Parathyroid adenoma (tissue), 2 donors: ENCODE measurements at regions not wholly inside any gene's neighbourhood (a gene's known extent, or its start where the extent isn't known, plus 50 kb on each side); places are given as distances from the start of the nearest gene placed in this dataset.

Experiments
- H2AFZ ChIP-seq: fragments of 300-600 bp; sonication (generic); one replicate; pipeline ENCODE4 v1.7.0; 2017; ENCODE audit warnings: antibody characterized with exemption, mild to moderate bottlenecking
- H3K27ac ChIP-seq: fragments of 300-600 bp; sonication (generic); one replicate; pipeline ENCODE4 v1.7.0; 2017
- H3K27me3 ChIP-seq: fragments of 300-600 bp; sonication (generic); one replicate; pipeline ENCODE4 v1.7.0; 2017; ENCODE audit warnings: low read length; ENCODE audit not compliant: control insufficient read depth, insufficient read depth
- H3K36me3 ChIP-seq: fragments of 300-600 bp; sonication (generic); one replicate; pipeline ENCODE4 v1.7.0; 2017; ENCODE audit warnings: low read length; ENCODE audit not compliant: control insufficient read depth, insufficient read depth
- H3K4me1 ChIP-seq: fragments of 300-600 bp; sonication (generic); one replicate; pipeline ENCODE4 v1.7.0; 2017; ENCODE audit warnings: control low read depth
- H3K4me2 ChIP-seq: fragments of 300-600 bp; sonication (generic); one replicate; pipeline ENCODE4 v1.7.0; 2017; ENCODE audit warnings: low read length
- H3K4me3 ChIP-seq: fragments of 300-600 bp; sonication (generic); one replicate; pipeline ENCODE4 v1.7.0; 2017; ENCODE audit warnings: low read depth, low read length
- H3K79me2 ChIP-seq: fragments of 300-600 bp; sonication (generic); one replicate; pipeline ENCODE4 v1.7.0; 2017; ENCODE audit warnings: control low read depth
- H3K9ac ChIP-seq: fragments of 300-600 bp; sonication (generic); one replicate; pipeline ENCODE4 v1.7.0; 2017; ENCODE audit warnings: mild to moderate bottlenecking
- H3K9me3 ChIP-seq: fragments of 300-600 bp; sonication (generic); one replicate; pipeline ENCODE4 v1.7.0; 2017; ENCODE audit warnings: low read length; ENCODE audit not compliant: control insufficient read depth
- CTCF ChIP-seq: fragments of 300-600 bp; sonication (generic); IDR thresholded peaks from one replicate; pipeline ENCODE4 v1.7.0; 2017; ENCODE audit warnings: antibody characterized with exemption, mild to moderate bottlenecking
- donor health status: primary hyperparathyroidism.

GRCh38 chr1:166351676-166352075 lies 184.9 kb upstream of the FAM78B start:
- TF ChIP-seq CTCF: no peak
- no peak overlapping the region for H3K9ac ChIP-seq
- no peaks in the 10 kb centered on the region for H3K79me2 ChIP-seq
- H3K4me3 ChIP-seq: no peak overlapping the region
- H3K36me3 ChIP-seq: no peaks in the 10 kb centered on the region
- no peak overlapping the region for H3K4me2 ChIP-seq
- H3K27ac ChIP-seq: no peak overlapping the region
- no peaks in the 10 kb centered on the region for H3K27me3 ChIP-seq
- H2AFZ ChIP-seq: no peak overlapping the region
- H3K9me3 ChIP-seq: no peaks in the 10 kb centered on the region
- no peaks in the 10 kb centered on the region for H3K4me1 ChIP-seq

- Histone ChIP-seq H3K9ac (no peak overlapping the region), H3K79me2 (no peaks in the 10 kb centered on the region), H3K4me3 (no peak overlapping the region), H3K9me3 (no peaks in the 10 kb centered on the region), H2AFZ (no peak overlapping the region), H3K27ac (no peak overlapping the region), H3K4me2 (no peak overlapping the region), H3K36me3 (no peaks in the 10 kb centered on the region), H3K4me1 (no peaks in the 10 kb centered on the region), H3K27me3 (no peaks in the 10 kb centered on the region)
- no peak for TF ChIP-seq CTCF
These were observed 186.4 kb upstream of the FAM78B start for GRCh38 chr1:166353213-166353612.

- no peak overlapping the region for H3K27ac ChIP-seq
- no peaks in the 10 kb centered on the region for H3K36me3 ChIP-seq
- H3K9ac ChIP-seq: no peak overlapping the region
These were observed 187.6 kb upstream of the FAM78B start for GRCh38 chr1:166354406-166354805.

GRCh38 chr1:166365081-166365480 lies 198.3 kb upstream of the FAM78B start:
- Histone ChIP-seq H3K79me2 (no peaks in the 10 kb centered on the region), H3K9ac (no peak overlapping the region), H3K4me1 (no peaks in the 10 kb centered on the region), H3K9me3 (no peaks in the 10 kb centered on the region), H2AFZ (no peak overlapping the region), H3K4me3 (no peak overlapping the region), H3K27me3 (no peaks in the 10 kb centered on the region), H3K4me2 (no peak overlapping the region), H3K27ac (no peak overlapping the region), H3K36me3 (no peaks in the 10 kb centered on the region)
- no peak for TF ChIP-seq CTCF

More at GRCh38 chr1:166354406-166354805, 187.6 kb upstream of the FAM78B start:
- no peaks in the 10 kb centered on the region for H3K4me1 ChIP-seq
- no peak overlapping the region for H2AFZ ChIP-seq
- no peaks in the 10 kb centered on the region for H3K79me2 ChIP-seq
- no peaks in the 10 kb centered on the region for H3K9me3 ChIP-seq
- H3K4me2 ChIP-seq: no peak overlapping the region
- H3K27me3 ChIP-seq: no peaks in the 10 kb centered on the region
- no peak overlapping the region for H3K4me3 ChIP-seq
- no peak for TF ChIP-seq CTCF

GRCh38 chr1:166368030-166368429 lies 201.2 kb upstream of the FAM78B start:
- H3K27me3 ChIP-seq: no peaks in the 10 kb centered on the region
- no peaks in the 10 kb centered on the region for H3K36me3 ChIP-seq
- no peak overlapping the region for H3K9ac ChIP-seq
- no peak overlapping the region for H2AFZ ChIP-seq
- H3K27ac ChIP-seq: no peak overlapping the region
- no peak for TF ChIP-seq CTCF
- H3K4me2 ChIP-seq: no peak overlapping the region
- H3K9me3 ChIP-seq: no peaks in the 10 kb centered on the region
- no peak overlapping the region for H3K4me3 ChIP-seq
- no peaks in the 10 kb centered on the region for H3K79me2 ChIP-seq
- H3K4me1 ChIP-seq: no peaks in the 10 kb centered on the region
